ENCODE measurements at regions not wholly inside any gene's neighbourhood (a gene's known extent, or its start where the extent isn't known, plus 50 kb on each side); places are given as distances from the start of the nearest gene placed in this dataset.
"Not testable (repeated sequence)": the region's sequence is repeated elsewhere in the genome, so short reads cannot be mapped to it uniquely, and the experiment has no call there.

GRCh38 chr20:39967806-39968205 is 721.2 kb downstream of the MAFB start:
- DNase-seq (ENCODE audit: extremely low spot score): no peak
- no peak for TF ChIP-seq CTCF (IDR thresholded peaks at IDR 0.05; ENCODE audit: control extremely low read depth, extremely low read depth, low read depth, missing control alignments)
- ChIA-PET CTCF (no interaction called here), POLR2A (no interaction called here)

GRCh38 chr20:39961637-39962244 is 727.3 kb downstream of the MAFB start:
- TF ChIP-seq CTCF (IDR thresholded peaks at IDR 0.05; ENCODE audit: control extremely low read depth, extremely low read depth, low read depth, missing control alignments): no peak
- ChIA-PET POLR2A (no interaction called here), CTCF (no interaction called here)
- DNase-seq (ENCODE audit: extremely low spot score): no peak

GRCh38 chr20:39960522-39961428 is 728.3 kb downstream of the MAFB start:
- ChIA-PET CTCF (no interaction called here), POLR2A (no interaction called here)
- no peak for DNase-seq (ENCODE audit: extremely low spot score)
- TF ChIP-seq CTCF (IDR thresholded peaks at IDR 0.05; ENCODE audit: control extremely low read depth, extremely low read depth, low read depth, missing control alignments): no peak

GRCh38 chr20:39957911-39958310 is 731.1 kb downstream of the MAFB start:
- CTCF ChIA-PET; POLR2A ChIA-PET; DNase-seq (ENCODE audit: extremely low spot score): not testable (repeated sequence)

- no peak for DNase-seq (ENCODE audit: extremely low spot score)
- POLR2A ChIA-PET: no interaction called here
- CTCF ChIA-PET: no interaction called here
- no peak for TF ChIP-seq CTCF (IDR thresholded peaks at IDR 0.05; ENCODE audit: control extremely low read depth, extremely low read depth, low read depth, missing control alignments)
Observed at GRCh38 chr20:39954621-39955020, 734.4 kb downstream of the MAFB start.

GRCh38 chr20:39946931-39947330 is 742.1 kb downstream of the MAFB start:
- TF ChIP-seq CTCF (IDR thresholded peaks at IDR 0.05; ENCODE audit: control extremely low read depth, extremely low read depth, low read depth, missing control alignments): no peak
- DNase-seq (ENCODE audit: extremely low spot score): no peak
- POLR2A ChIA-PET: no interaction called here
- CTCF ChIA-PET: interaction anchor here (1.1 kb wide), 1 partner anchor 10 kb away, joined by 3 read pairs; no protein-coding TSS in a partner anchor

Measured in GM10248 (cell line).